MG63 (cell line): ENCODE measurements at regions not wholly inside any gene's neighbourhood (a gene's known extent, or its start where the extent isn't known, plus 50 kb on each side); places are given as distances from the start of the nearest gene placed in this dataset.
"Not testable (repeated sequence)": the region's sequence is repeated elsewhere in the genome, so short reads cannot be mapped to it uniquely, and the experiment has no call there.

Source experiments
- DNase-seq: peaks from one replicate; pipeline ENCODE4 v3.0.0-alpha.2; 2020
- H3K27me3 ChIP-seq: fragments of 250-450 bp; sonication (Bioruptor Pico); 2 replicates; pipeline ENCODE4 v1.5.1; 2020; ENCODE audit warnings: mild to moderate bottlenecking, moderate library complexity
- H3K36me3 ChIP-seq: fragments of 250-450 bp; sonication (Bioruptor Pico); 2 replicates; pipeline ENCODE4 v1.5.1; 2020; ENCODE audit warnings: mild to moderate bottlenecking, moderate library complexity
- H3K4me3 ChIP-seq: fragments of 250-450 bp; sonication (Bioruptor Pico); 2 replicates; pipeline ENCODE4 v1.5.1; 2020; ENCODE audit warnings: mild to moderate bottlenecking, moderate library complexity
- H3K9me3 ChIP-seq: fragments of 250-450 bp; sonication (Bioruptor Pico); 2 replicates; pipeline ENCODE4 v1.5.1; 2020; ENCODE audit warnings: mild to moderate bottlenecking, moderate library complexity

DNA sequence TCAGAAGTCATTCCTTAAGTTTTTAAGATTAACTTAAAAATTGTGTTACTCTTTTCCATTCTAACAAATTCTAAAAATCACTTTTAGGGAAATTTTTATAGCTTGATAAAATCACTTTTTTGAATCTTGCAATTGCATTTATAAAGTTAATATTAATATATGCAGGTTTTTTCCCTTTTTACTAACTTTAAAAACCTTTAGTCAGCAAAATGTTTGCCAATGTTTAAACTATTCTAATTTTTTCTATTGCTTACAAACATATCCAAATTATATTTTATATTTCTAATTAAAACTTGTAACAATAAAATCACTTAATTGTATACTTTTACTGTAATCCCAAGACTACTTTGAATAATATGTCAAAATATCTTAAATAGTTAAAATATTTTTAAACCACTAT lies 839.4 kb downstream of the TBL1XR1 start:
- Histone ChIP-seq H3K4me3 (no peak overlapping the region), H3K9me3 (no peaks in the 10 kb centered on the region), H3K27me3 (no peaks in the 10 kb centered on the region), H3K36me3 (no peaks in the 10 kb centered on the region)
- no peak for DNase-seq

GRCh38 chr3:176354843-176355242 lies 842.4 kb downstream of the TBL1XR1 start:
- Histone ChIP-seq H3K36me3 (no peaks in the 10 kb centered on the region), H3K9me3 (no peaks in the 10 kb centered on the region), H3K27me3 (no peaks in the 10 kb centered on the region), H3K4me3 (no peak overlapping the region)
- no peak for DNase-seq

DNA sequence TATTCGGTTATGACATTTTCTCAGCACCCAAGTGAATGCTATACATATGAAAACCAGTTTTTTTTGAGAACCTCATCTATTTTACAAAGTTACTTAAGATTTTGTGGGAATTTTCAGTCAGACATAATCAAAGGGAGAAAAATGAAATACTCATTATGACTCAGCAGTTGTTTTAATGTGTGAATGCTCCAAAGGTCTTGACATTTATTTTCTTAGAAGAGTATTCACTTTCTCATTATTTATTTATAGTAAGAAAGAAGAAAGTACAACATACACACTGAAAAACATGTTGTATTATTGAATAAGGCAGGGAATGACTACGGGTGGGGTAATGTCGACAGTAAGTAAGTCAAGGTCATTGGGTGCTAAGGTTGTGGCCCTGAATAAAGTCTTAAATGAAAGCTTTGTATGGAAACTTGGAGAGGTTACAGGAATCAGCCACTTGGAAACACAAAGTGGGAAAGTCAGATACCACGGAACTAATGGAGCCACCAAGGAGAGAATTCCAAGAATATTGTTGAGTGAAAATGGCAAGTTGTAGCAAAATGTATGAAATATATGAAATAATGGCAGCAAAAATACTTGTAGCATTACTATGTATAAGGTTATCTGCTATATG lies 844.5 kb downstream of the TBL1XR1 start:
- Histone ChIP-seq H3K27me3 (no peaks in the 10 kb centered on the region), H3K9me3 (no peaks in the 10 kb centered on the region)
- no peak for DNase-seq

DNA sequence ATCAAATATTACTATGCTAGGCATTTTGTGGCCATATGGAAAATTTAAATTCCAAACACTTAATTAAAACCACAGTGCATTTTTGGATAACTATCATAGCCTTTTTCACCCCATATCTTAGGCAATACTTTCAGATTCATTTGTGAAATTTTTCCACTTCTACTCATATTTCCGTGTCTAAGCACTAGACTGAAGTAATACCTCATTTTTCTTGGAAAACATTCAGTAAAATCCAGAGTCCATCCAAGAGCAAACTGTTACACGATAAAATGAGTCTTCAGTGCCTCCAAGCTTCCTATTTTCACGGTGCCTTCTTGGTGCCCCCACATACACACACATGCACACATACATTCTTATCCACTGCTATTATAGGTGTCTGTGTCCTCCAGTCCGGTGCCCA lies 845.9 kb downstream of the TBL1XR1 start:
- Histone ChIP-seq H3K36me3 (no peaks in the 10 kb centered on the region), H3K4me3 (no peak overlapping the region), H3K27me3 (no peaks in the 10 kb centered on the region), H3K9me3 (no peaks in the 10 kb centered on the region)
- no peak for DNase-seq

More for the DNA sequence above, 844.5 kb downstream of the TBL1XR1 start:
- no peaks in the 10 kb centered on the region for H3K36me3 ChIP-seq
- no peak overlapping the region for H3K4me3 ChIP-seq

DNA sequence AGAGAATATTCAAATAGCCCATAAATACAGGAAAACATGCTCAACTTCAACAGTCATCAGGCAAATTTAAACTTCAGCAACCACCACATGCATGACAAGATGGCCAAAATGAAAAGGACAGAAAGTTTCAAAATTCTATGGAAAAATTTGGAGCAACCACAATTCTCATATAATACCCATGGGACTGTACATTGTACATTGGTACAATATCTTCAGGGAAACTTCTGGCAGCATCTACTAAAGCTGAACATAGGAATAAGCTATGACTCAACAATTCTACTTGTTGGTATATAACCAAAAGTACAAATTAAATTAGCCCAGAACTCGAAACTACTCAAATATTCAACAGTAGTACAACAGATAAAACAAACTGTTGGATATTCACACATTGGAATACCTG lies 847.6 kb downstream of the TBL1XR1 start:
- DNase-seq = no peak
- Histone ChIP-seq H3K27me3 (no peaks in the 10 kb centered on the region), H3K9me3 (no peaks in the 10 kb centered on the region), H3K36me3 (no peaks in the 10 kb centered on the region), H3K4me3 (no peak overlapping the region)

DNA sequence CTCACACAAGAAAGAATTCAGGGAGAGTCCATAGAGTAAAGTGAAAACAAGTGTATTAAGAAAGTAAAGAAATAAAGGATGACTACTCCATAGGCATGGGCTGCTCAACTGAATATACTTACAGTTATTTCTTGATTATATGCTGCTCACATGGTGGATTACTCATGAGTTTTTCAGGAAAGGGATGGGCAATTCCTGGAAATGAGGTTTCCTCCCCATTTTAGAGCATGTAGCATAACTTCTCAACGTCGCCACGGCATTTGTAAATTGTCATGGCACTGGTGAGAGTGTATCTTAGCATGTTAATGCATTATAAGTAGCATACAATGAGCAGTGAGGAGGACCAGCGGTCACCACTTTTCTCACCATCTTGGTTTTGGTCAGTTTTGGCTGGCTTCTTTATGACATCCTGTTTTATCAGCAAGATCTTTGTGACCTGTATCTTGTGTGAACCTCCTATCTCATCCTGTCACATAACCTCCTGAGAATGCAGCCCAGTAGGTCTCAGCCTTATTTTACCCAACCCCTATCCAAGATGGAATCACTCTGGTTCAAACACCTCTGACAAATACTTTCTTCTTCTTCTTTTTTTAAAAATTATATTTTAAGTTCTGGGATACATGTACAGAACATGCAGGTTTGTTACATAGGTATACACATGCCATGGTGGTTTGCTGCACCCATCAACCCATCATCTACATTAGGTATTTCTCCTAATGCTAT lies 849.7 kb downstream of the TBL1XR1 start:
- Histone ChIP-seq H3K9me3 (no peaks in the 10 kb centered on the region; the same call in 1 of the 2 replicates), H3K36me3 (no peaks in the 10 kb centered on the region), H3K4me3 (no peak overlapping the region), H3K27me3 (no peaks in the 10 kb centered on the region)
- no peak for DNase-seq

DNA sequence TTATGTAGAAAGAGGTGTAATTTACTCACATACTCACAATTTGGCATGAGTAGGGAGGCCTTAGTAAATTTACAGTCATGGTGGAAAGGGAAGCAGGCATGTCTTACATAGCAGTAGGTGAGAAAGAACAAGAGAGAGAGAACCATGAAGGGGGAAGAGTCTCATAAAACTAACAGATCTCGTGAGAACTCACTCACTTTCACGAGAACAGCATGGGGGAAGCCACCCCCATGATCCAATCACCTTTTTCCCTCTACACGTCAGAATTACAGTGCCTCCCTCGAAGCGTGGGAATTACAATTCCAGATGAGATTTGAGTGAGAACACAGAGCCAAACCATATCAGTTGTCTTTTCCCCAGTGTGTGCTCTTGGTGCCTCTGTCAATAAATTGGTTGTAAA lies 855.3 kb downstream of the TBL1XR1 start:
- no peak for DNase-seq
- no peak overlapping the region for H3K4me3 ChIP-seq
- no peaks in the 10 kb centered on the region for H3K27me3 ChIP-seq
- no peaks in the 10 kb centered on the region; the same call in 1 of the 2 replicates for H3K9me3 ChIP-seq
- no peaks in the 10 kb centered on the region for H3K36me3 ChIP-seq

- no peaks in the 10 kb centered on the region for H3K27me3 ChIP-seq
- H3K36me3 ChIP-seq = no peaks in the 10 kb centered on the region
Observed at GRCh38 chr3:176328666-176329065, 868.6 kb downstream of the TBL1XR1 start.

GRCh38 chr3:176328198-176328597 lies 869.1 kb downstream of the TBL1XR1 start:
- no peak for DNase-seq
- Histone ChIP-seq H3K9me3 (no peaks in the 10 kb centered on the region), H3K4me3 (no peak overlapping the region), H3K36me3 (no peaks in the 10 kb centered on the region), H3K27me3 (no peaks in the 10 kb centered on the region)

More at GRCh38 chr3:176328666-176329065, 868.6 kb downstream of the TBL1XR1 start:
- Histone ChIP-seq H3K9me3 (no peaks in the 10 kb centered on the region), H3K4me3 (no peak overlapping the region)
- no peak for DNase-seq

- H3K27me3 ChIP-seq, H3K9me3 ChIP-seq, H3K36me3 ChIP-seq, DNase-seq, H3K4me3 ChIP-seq: not testable (repeated sequence)
Observed at GRCh38 chr3:176326894-176327490, 870.3 kb downstream of the TBL1XR1 start.

DNA sequence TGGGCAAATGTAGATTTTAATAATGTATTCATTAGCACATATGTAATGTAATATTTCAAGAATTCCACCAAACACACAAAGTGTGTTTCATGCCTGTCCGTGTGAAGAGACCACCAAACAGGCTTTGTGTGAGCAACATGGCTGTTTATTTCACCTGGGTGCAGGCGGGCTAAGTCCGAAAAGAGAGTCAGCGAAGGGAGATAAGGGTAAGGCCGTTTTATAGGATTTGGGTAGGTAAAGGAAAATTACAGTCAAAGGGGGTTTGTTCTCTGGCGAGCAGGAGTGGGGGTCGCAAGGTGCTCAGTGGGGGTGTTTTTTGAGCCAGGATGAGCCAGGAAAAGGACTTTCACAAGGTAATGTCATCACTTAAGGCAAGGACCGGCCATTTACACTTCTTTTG lies 875.8 kb downstream of the TBL1XR1 start:
- H3K36me3 ChIP-seq, H3K9me3 ChIP-seq, H3K27me3 ChIP-seq, DNase-seq, H3K4me3 ChIP-seq: not testable (repeated sequence)

DNA sequence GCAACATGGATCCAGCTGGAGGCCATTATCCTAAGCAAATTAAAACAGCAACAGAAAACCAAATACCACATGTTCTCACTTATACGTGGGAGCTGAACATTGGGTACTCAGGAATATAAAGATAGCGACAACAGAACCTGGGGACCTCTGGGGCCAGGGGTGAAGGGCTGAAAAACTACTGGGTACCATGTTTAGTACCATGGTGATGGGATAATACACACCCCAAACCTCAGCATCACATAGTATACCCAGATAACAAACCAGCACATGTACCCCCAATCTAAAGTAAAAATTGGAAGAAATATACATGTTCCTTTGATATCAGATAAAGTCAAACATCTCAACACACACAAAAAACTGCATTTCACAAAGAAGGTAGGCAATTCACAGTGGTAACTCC lies 876.2 kb downstream of the TBL1XR1 start:
- H3K9me3 ChIP-seq = no peaks in the 10 kb centered on the region
- H3K4me3 ChIP-seq = no peak overlapping the region
- H3K36me3 ChIP-seq = no peaks in the 10 kb centered on the region
- DNase-seq = no peak
- no peaks in the 10 kb centered on the region for H3K27me3 ChIP-seq

- Histone ChIP-seq H3K9me3 (no peaks in the 10 kb centered on the region), H3K27me3 (no peaks in the 10 kb centered on the region), H3K36me3 (no peaks in the 10 kb centered on the region), H3K4me3 (no peak overlapping the region)
- no peak for DNase-seq
Observed at GRCh38 chr3:176313426-176313825, 883.9 kb downstream of the TBL1XR1 start.

DNA sequence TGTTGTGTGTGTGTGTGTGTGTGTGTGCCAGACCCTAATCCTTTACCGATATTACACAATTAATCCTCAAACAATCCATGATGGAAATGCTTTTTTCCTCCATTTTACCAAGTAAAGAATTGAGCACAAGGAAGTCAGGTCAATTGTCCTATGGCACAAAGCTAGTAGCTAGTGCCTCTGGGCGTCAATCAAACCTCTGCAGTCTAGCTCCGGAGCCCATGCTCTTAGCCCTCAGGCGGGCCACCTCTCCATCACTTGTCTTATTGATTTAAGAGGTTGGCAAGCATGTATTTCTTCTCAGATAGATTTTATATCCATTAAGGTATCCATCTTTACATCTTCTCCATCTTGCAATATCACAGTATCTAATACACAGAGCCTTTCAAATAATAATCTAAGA lies 886.6 kb downstream of the TBL1XR1 start:
- DNase-seq = no peak
- Histone ChIP-seq H3K4me3 (no peak overlapping the region), H3K9me3 (no peaks in the 10 kb centered on the region), H3K27me3 (no peaks in the 10 kb centered on the region), H3K36me3 (no peaks in the 10 kb centered on the region)

- DNase-seq = no peak
Observed at GRCh38 chr3:176302271-176302670, 895.0 kb downstream of the TBL1XR1 start.

DNA sequence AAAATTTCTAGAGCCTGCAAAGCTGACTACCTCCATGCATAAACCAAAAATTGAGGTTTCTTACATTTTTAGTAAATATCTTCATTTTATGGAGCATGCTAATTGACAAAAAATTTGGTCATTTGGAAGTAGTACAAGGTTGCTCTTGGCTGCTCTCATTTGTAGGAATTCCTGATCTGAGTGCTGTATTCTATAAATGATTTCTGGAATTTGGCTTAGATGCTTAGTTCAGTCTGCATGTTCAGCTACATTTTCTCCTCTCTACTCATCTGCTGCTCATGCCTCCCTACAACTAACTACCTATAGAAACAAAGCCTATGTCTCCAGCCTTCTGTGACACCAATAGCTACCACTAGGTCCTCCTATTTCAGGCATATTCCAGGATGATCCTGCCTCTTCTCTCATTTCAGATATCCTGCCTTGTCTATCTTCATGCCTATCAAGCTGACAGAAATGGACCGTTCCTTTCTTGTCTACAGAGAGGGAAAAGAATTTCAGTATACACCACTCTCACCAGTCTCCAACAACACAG lies 901.1 kb downstream of the TBL1XR1 start:
- Histone ChIP-seq H3K36me3 (no peaks in the 10 kb centered on the region), H3K27me3 (no peaks in the 10 kb centered on the region), H3K9me3 (no peaks in the 10 kb centered on the region), H3K4me3 (no peak overlapping the region)
- no peak for DNase-seq

More at GRCh38 chr3:176302271-176302670, 895.0 kb downstream of the TBL1XR1 start:
- Histone ChIP-seq H3K4me3 (no peak overlapping the region), H3K27me3 (no peaks in the 10 kb centered on the region), H3K36me3 (no peaks in the 10 kb centered on the region), H3K9me3 (no peaks in the 10 kb centered on the region)

DNA sequence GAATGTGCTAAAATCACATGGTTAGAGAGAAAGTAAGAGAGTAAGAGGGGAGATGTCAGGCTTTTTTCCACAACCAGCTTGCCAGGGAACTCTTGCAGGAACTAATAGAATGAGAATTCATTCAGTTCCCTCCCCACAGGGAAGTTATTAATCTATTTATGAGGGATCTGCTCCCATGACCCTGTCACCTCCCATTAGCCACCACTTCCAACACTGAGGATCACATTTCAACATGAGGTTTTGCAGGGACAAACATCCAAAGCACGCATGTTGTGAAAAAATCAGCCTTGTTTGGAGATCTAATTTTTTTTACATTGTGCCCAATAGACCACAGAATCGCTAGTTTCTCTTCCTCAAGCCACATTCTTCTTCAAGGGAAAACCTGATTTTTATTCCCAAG lies 904.0 kb downstream of the TBL1XR1 start:
- no peak for DNase-seq
- no peak overlapping the region for H3K4me3 ChIP-seq
- no peaks in the 10 kb centered on the region for H3K9me3 ChIP-seq
- no peaks in the 10 kb centered on the region for H3K36me3 ChIP-seq
- H3K27me3 ChIP-seq = no peaks in the 10 kb centered on the region
